Type B pancreatic cell (in vitro differentiated cells): ENCODE measurements at regions not wholly inside any gene's neighbourhood (a gene's known extent, or its start where the extent isn't known, plus 50 kb on each side); places are given as distances from the start of the nearest gene placed in this dataset.

Experiments
- DNase-seq: peaks from one replicate; pipeline ENCODE4 v3.0.0; 2021; ENCODE audit warnings: mixed read lengths; ENCODE audit not compliant: unreplicated experiment; ENCODE audit errors: extremely low spot score
- H3K27ac Mint-ChIP-seq: 2 replicates; pipeline ENCODE4 v1.8.0; 2021; ENCODE audit warnings: mild to moderate bottlenecking, mixed read lengths
- H3K27me3 Mint-ChIP-seq: 2 replicates; pipeline ENCODE4 v1.8.0; 2021; ENCODE audit warnings: mixed read lengths
- H3K36me3 Mint-ChIP-seq: 2 replicates; pipeline ENCODE4 v1.8.0; 2021; ENCODE audit warnings: mixed read lengths
- H3K4me1 Mint-ChIP-seq: one replicate; pipeline ENCODE4 v1.8.0; 2021; ENCODE audit warnings: mixed read lengths; ENCODE audit not compliant: unreplicated experiment
- H3K4me3 Mint-ChIP-seq: 2 replicates; pipeline ENCODE4 v1.8.0; 2021; ENCODE audit warnings: mild to moderate bottlenecking, mixed read lengths
- H3K9me3 Mint-ChIP-seq: 2 replicates; pipeline ENCODE4 v1.8.0; 2021; ENCODE audit warnings: mixed read lengths
- TF ChIP-seq, protein P1 (sequence below): fragments of 200-600 bp; sonication (generic); conservative IDR thresholded peaks from 2 replicates; pipeline ENCODE4 v1.5.0; 2021; ENCODE audit warnings: antibody characterized with exemption, mild to moderate bottlenecking

DNA sequence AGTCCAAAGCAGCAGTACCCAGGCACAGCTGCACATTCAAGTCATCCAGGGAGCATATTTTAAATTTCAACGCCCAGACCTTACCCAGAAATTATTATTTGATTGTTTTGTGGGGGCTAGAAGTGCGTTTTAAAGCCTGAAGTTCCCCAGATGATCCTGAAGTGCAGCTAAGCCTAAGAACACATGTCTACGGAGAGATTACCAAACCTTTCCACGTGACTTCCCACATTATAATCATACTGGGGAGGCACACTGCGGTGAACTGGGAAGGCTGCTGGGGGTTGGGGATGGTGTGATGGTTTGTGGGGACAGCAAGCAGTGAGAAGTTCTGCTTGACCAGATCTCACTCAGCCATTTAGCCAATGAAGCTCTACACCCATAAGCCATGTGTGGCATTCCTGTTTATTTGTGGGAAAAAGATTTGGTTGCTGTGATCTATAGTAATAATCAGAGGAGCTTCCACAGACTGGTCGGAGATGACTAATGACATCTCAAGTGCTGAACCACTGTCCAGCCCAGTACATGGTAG, 93.4 kb upstream of the CDH6 start:
- H3K4me1 Mint-ChIP-seq: peaks cover 1% of the 10 kb centered on the region
- TF ChIP-seq, protein P1, sequence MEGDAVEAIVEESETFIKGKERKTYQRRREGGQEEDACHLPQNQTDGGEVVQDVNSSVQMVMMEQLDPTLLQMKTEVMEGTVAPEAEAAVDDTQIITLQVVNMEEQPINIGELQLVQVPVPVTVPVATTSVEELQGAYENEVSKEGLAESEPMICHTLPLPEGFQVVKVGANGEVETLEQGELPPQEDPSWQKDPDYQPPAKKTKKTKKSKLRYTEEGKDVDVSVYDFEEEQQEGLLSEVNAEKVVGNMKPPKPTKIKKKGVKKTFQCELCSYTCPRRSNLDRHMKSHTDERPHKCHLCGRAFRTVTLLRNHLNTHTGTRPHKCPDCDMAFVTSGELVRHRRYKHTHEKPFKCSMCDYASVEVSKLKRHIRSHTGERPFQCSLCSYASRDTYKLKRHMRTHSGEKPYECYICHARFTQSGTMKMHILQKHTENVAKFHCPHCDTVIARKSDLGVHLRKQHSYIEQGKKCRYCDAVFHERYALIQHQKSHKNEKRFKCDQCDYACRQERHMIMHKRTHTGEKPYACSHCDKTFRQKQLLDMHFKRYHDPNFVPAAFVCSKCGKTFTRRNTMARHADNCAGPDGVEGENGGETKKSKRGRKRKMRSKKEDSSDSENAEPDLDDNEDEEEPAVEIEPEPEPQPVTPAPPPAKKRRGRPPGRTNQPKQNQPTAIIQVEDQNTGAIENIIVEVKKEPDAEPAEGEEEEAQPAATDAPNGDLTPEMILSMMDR: no peak
- no peak overlapping the region for H3K27ac Mint-ChIP-seq
- H3K36me3 Mint-ChIP-seq: no peaks in the 10 kb centered on the region
- no peak overlapping the region for H3K4me3 Mint-ChIP-seq
- no peak for DNase-seq
- no peaks in the 10 kb centered on the region for H3K9me3 Mint-ChIP-seq
- H3K27me3 Mint-ChIP-seq: no peaks in the 10 kb centered on the region

GRCh38 chr5:31098811-31099210, 94.7 kb upstream of the CDH6 start:
- Mint-ChIP-seq H3K27me3 (no peaks in the 10 kb centered on the region), H3K36me3 (no peaks in the 10 kb centered on the region), H3K27ac (no peak overlapping the region), H3K4me1 (no peaks in the 10 kb centered on the region), H3K9me3 (no peaks in the 10 kb centered on the region), H3K4me3 (no peak overlapping the region)
- DNase-seq: no peak
- TF ChIP-seq, protein P1: no peak

DNA sequence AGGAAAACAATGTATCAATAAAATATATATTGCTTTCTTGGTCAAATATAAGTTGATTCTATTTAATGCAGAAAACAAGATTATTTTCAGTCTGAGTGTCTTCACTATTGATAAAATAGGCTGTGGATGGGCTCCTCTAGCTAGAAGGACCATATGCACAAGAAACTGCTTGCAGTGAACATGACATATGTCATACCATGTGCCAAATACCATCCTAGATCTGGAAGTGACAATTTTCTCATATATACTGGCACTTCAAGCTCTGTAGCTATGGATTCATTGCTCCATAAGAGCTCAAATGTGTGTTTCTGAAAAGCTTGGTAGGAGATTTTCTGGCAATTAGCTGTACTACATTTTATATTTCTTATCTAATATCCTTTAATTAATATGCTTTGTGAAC, 95.6 kb upstream of the CDH6 start:
- no peak for DNase-seq
- H3K4me3 Mint-ChIP-seq: no peak overlapping the region
- no peak overlapping the region for H3K27ac Mint-ChIP-seq
- H3K27me3 Mint-ChIP-seq: no peaks in the 10 kb centered on the region
- H3K9me3 Mint-ChIP-seq: peaks cover 4% of the 10 kb centered on the region
- TF ChIP-seq, protein P1: no peak
- no peaks in the 10 kb centered on the region for H3K4me1 Mint-ChIP-seq
- no peaks in the 10 kb centered on the region for H3K36me3 Mint-ChIP-seq

DNA sequence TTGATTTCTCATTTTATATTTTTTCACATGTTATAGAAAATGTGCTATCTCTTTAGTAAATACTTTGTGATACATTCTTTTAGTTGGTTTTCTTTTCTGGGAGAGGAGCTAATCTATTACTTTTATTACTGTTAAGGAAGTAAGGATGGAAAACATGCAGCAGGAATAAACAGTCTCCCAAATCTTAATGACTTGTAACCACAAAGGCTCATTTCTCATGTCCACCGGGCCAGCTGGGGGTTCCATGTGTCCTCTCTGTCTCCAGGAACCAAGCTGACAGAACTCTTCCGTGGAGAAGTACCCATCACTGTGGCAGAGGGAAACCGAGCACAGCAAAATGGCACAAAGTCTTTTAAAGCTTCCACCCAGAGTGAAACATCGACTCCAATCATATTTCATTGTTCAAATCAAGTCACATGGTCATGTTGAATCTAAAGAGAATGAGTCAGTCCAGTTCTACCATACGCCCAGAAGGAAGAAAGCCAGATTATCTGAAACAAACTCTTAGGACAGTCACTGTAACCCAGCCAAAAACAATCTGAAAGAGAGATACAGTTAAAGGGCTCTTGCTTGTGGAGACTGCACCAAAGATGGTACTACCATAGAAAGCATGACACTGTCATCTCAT, 97.1 kb upstream of the CDH6 start:
- DNase-seq: no peak
- Mint-ChIP-seq H3K4me1 (no peaks in the 10 kb centered on the region), H3K36me3 (no peaks in the 10 kb centered on the region), H3K27me3 (no peaks in the 10 kb centered on the region), H3K9me3 (peaks cover 4% of the 10 kb centered on the region), H3K4me3 (no peak overlapping the region), H3K27ac (no peak overlapping the region)
- TF ChIP-seq, protein P1: no peak

DNA sequence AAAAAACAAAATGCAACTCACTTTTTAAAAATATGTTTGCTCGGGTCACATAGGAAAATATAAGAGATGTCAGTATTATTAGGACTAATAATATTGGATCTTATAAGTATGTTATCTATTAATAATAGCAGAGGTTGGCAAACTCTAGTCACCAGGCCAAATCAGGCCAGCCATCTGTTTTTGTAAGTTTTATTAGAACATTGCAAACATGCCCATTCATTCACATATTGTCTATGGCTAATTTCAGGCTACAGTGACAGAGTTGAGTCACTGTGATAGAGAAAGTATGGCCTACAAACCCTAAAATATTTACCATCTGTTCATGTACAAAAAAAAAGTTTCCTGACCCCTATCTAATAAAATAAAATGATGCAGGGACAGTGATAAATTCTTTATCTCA, 97.7 kb upstream of the CDH6 start:
- H3K36me3 Mint-ChIP-seq: no peaks in the 10 kb centered on the region
- H3K9me3 Mint-ChIP-seq: peaks cover 4% of the 10 kb centered on the region
- DNase-seq: no peak
- no peak overlapping the region for H3K4me3 Mint-ChIP-seq
- H3K4me1 Mint-ChIP-seq: no peaks in the 10 kb centered on the region
- no peaks in the 10 kb centered on the region for H3K27me3 Mint-ChIP-seq
- no peak overlapping the region for H3K27ac Mint-ChIP-seq
- TF ChIP-seq, protein P1: no peak
